Liver (tissue), 8 donors: ENCODE measurements at regions not wholly inside any gene's neighbourhood (a gene's known extent, or its start where the extent isn't known, plus 50 kb on each side); places are given as distances from the start of the nearest gene placed in this dataset.

ENCODE experiments used
- DNase-seq: peaks from one replicate; pipeline ENCODE4 v3.0.0-alpha.2; 2017; ENCODE audit warnings: low spot score
- H3K27ac ChIP-seq, 2 donors: one replicate each; pipeline ENCODE4 v1.7.0; 2013; ENCODE audit warnings: inconsistent platforms in 2 of 2, low read length in 2 of 2, control low read depth in 1 of 2, low read depth in 1 of 2, mild to moderate bottlenecking in 1 of 2
- H3K27me3 ChIP-seq, 4 donors: one replicate each; pipeline versions ENCODE4 v1.6.1 to v1.7.0; 2013; ENCODE audit warnings: low read length in 3 of 4, inconsistent platforms in 1 of 4, mild to moderate bottlenecking in 1 of 4, moderate library complexity in 1 of 4; ENCODE audit not compliant: control insufficient read depth in 4 of 4, insufficient read depth in 4 of 4
- H3K36me3 ChIP-seq, 4 donors: one replicate each; pipeline versions ENCODE4 v1.6.1 to v1.7.0; 2013; ENCODE audit warnings: low read length in 3 of 4, mild to moderate bottlenecking in 3 of 4, low read depth in 1 of 4, moderate library complexity in 1 of 4; ENCODE audit not compliant: control insufficient read depth in 4 of 4, insufficient read depth in 3 of 4
- H3K4me1 ChIP-seq, 4 donors: one replicate each; pipeline versions ENCODE4 v1.6.1 to v1.7.0; 2013; ENCODE audit warnings: low read length in 3 of 4, mild to moderate bottlenecking in 3 of 4, moderate library complexity in 1 of 4; ENCODE audit not compliant: control insufficient read depth in 4 of 4, insufficient read depth in 4 of 4
- H3K4me3 ChIP-seq, 3 donors: one replicate each; pipeline versions ENCODE4 v1.6.1 to v1.7.0; 2013; ENCODE audit warnings: low read length in 3 of 3, control low read depth in 1 of 3, low read depth in 1 of 3, mild to moderate bottlenecking in 1 of 3
- H3K9ac ChIP-seq, 2 donors: one replicate each; pipeline ENCODE4 v1.7.0; 2013; ENCODE audit warnings: low read length in 2 of 2, mild to moderate bottlenecking in 2 of 2, moderate library complexity in 2 of 2, control low read depth in 1 of 2, low read depth in 1 of 2
- H3K9me3 ChIP-seq, 4 donors: one replicate each; pipeline versions ENCODE4 v1.6.1 to v1.7.0; 2013; ENCODE audit warnings: low read length in 3 of 4; ENCODE audit not compliant: control insufficient read depth in 4 of 4
- ATF3 ChIP-seq: IDR thresholded peaks from 2 replicates; pipeline ENCODE4 v1.6.1; 2016; ENCODE audit warnings: antibody characterized with exemption
- CTCF ChIP-seq: fragments of 150-350 bp; IDR thresholded peaks from 2 replicates; pipeline ENCODE4 v1.5.1; 2017; ENCODE audit warnings: improper control_type of control experiment, low read depth, low read length; ENCODE audit not compliant: missing input control
- EGR1 ChIP-seq, 2 donors: IDR thresholded peaks; 2 replicates each; pipeline ENCODE4 v1.6.1; 2016 to 2018; ENCODE audit warnings: antibody characterized with exemption in 2 of 2, low read depth in 2 of 2
- FOXA1 ChIP-seq: IDR thresholded peaks from 2 replicates; pipeline ENCODE4 v1.6.1; 2016; ENCODE audit warnings: antibody characterized with exemption
- FOXA2 ChIP-seq: IDR thresholded peaks from 2 replicates; pipeline ENCODE4 v1.6.1; 2016; ENCODE audit warnings: antibody characterized with exemption
- GABPA ChIP-seq, 2 donors: IDR thresholded peaks in 1 of 2; conservative IDR thresholded peaks in 1 of 2; 2 replicates each; pipeline ENCODE4 v1.6.1; 2016; ENCODE audit warnings: antibody characterized with exemption in 2 of 2, mild to moderate bottlenecking in 1 of 2, moderate library complexity in 1 of 2
- HNF4A ChIP-seq, 2 donors: conservative IDR thresholded peaks; 2 replicates each; pipeline ENCODE4 v1.6.1; 2016; ENCODE audit warnings: antibody characterized with exemption in 2 of 2, mild to moderate bottlenecking in 2 of 2
- HNF4G ChIP-seq: IDR thresholded peaks from 2 replicates; pipeline ENCODE4 v1.6.1; 2016; ENCODE audit warnings: antibody characterized with exemption
- MAX ChIP-seq: IDR thresholded peaks from 2 replicates; pipeline ENCODE4 v1.6.1; 2016; ENCODE audit warnings: antibody characterized with exemption
- NR2F2 ChIP-seq: IDR thresholded peaks from 2 replicates; pipeline ENCODE4 v1.6.1; 2016; ENCODE audit warnings: antibody characterized with exemption
- RAD21 ChIP-seq, 2 donors: IDR thresholded peaks; 2 replicates each; pipeline ENCODE4 v1.6.1; 2016; ENCODE audit warnings: antibody characterized with exemption in 2 of 2, mild to moderate bottlenecking in 2 of 2
- TAF1 ChIP-seq: conservative IDR thresholded peaks from 2 replicates; pipeline ENCODE4 v1.6.1; 2016; ENCODE audit warnings: antibody characterized with exemption, mild to moderate bottlenecking
- YY1 ChIP-seq: IDR thresholded peaks from 2 replicates; pipeline ENCODE4 v1.6.1; 2016; ENCODE audit warnings: antibody characterized with exemption, mild to moderate bottlenecking
- ZBTB33 ChIP-seq: IDR thresholded peaks from 2 replicates; pipeline ENCODE4 v1.6.1; 2016; ENCODE audit warnings: antibody characterized with exemption
- WGBS: extraction: QIAGEN DNeasy Blood & Tissue Kit; methylation state at CpG from one replicate; pipeline ENCODE4 v1.1.7; 2013; 5-methylcytosine and 5-hydroxymethylcytosine counted together
- donor health status: healthy.
- donor health status: healthy.
- donor health status: healthy.
- donor health status: healthy.
- donor health status: healthy.

DNA sequence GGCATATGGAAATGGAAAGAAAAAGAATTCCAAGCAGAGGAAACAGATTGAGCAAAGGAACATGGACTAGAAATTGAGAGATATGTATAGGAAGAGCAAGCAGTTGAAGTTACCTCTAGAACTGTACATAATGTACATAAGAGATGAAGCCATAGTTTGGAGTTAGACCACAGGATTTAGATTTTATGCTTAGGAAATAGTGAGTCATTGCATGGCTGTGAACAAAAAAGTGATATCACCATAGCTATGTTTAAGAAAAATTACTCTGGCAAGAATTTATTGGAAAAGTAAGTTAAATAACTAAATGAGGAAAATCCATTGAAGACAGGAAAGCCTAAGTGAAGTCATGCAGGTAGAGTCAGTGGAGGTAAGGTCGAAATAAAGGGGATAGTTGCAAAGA, 99.4 kb upstream of the GALNT5 start (continued):
- TF ChIP-seq HNF4G (no peak), NR2F2 (no peak), MAX (no peak), EGR1 (IDR thresholded peaks at IDR 0.05; ENCODE audit: low read depth in 2 of 2) (no peak), HNF4A (conservative IDR thresholded peaks at IDR 0.05) (no peak), TAF1 (no peak), GABPA (IDR thresholded peaks at IDR 0.05 in 1 of 2, conservative IDR thresholded peaks at IDR 0.05 in 1 of 2) (no peak), ATF3 (no peak)

GRCh38 chr2:157159221-157159934, 98.1 kb upstream of the GALNT5 start:
- H3K27me3 ChIP-seq = no peaks in the 10 kb centered on the region
- H3K9ac ChIP-seq = no peak overlapping the region
- no peak overlapping the region for H3K4me3 ChIP-seq
- H3K4me1 ChIP-seq = no peaks in the 10 kb centered on the region
- no peak overlapping the region for H3K27ac ChIP-seq
- H3K36me3 ChIP-seq = no peaks in the 10 kb centered on the region
- TF ChIP-seq GABPA (IDR thresholded peaks at IDR 0.05 in 1 of 2, conservative IDR thresholded peaks at IDR 0.05 in 1 of 2) (no peak), FOXA2 (no peak), EGR1 (IDR thresholded peaks at IDR 0.05; ENCODE audit: low read depth in 2 of 2) (no peak)
- no peak for DNase-seq
- peaks cover 0 to 3% (median 1%) of the 10 kb centered on the region in 4 donors for H3K9me3 ChIP-seq
- 63% methylated on average over 5 of the region's 5 CpGs for WGBS

DNA sequence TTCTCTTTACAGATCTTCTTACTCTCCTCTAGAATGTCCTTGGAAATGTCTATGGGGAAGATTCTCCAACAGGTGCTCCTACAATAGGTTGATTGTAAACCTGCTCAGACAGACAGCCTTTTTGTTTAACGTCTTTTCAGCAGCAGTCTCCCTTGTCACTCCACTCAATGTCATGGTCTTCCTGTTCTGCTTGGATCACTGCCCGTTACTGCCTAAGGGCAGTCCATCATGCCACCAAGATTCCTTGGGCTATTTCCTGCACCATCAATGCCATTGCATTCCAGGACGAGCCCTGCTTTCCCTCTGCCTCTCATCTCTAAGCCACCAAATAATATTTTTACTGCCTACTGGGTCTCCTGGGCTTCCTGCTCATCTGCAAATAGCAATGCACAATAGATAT, 97.4 kb upstream of the GALNT5 start:
- no peak for DNase-seq
- 40% methylated on average over 3 of the region's 3 CpGs for WGBS
- H3K9ac ChIP-seq = no peak overlapping the region
- H3K36me3 ChIP-seq = no peaks in the 10 kb centered on the region
- no peak for TF ChIP-seq FOXA1
- no peak for TF ChIP-seq EGR1 (IDR thresholded peaks at IDR 0.05; ENCODE audit: low read depth in 2 of 2)
- no peak for TF ChIP-seq FOXA2
- TF ChIP-seq GABPA (IDR thresholded peaks at IDR 0.05 in 1 of 2, conservative IDR thresholded peaks at IDR 0.05 in 1 of 2) = no peak
- no peak for TF ChIP-seq MAX
- TF ChIP-seq CTCF = no peak
- TF ChIP-seq ZBTB33 = no peak
- no peak for TF ChIP-seq HNF4G
- TF ChIP-seq RAD21 (IDR thresholded peaks at IDR 0.05) = no peak
- TF ChIP-seq YY1 = no peak
- H3K9me3 ChIP-seq = peaks cover 0 to 6% (median 2%) of the 10 kb centered on the region in 4 donors
- H3K27ac ChIP-seq = no peak overlapping the region
- H3K4me3 ChIP-seq = no peak overlapping the region
- no peaks in the 10 kb centered on the region for H3K27me3 ChIP-seq
- H3K4me1 ChIP-seq = no peaks in the 10 kb centered on the region
